ENCODE measurements at regions not wholly inside any gene's neighbourhood (a gene's known extent, or its start where the extent isn't known, plus 50 kb on each side); places are given as distances from the start of the nearest gene placed in this dataset.

GRCh38 chr5:74251141-74252035 is 389.1 kb downstream of the ENC1 start:
- POLR2A ChIA-PET, result no interaction called here
- no peak for DNase-seq (ENCODE audit: extremely low spot score)
- no peak for TF ChIP-seq CTCF (IDR thresholded peaks at IDR 0.05; ENCODE audit: control extremely low read depth, extremely low read depth, low read depth, missing control alignments)
- CTCF ChIA-PET, result interaction anchor here (1.0 kb wide), 1 partner anchor 12 kb away, joined by 3 read pairs; no protein-coding TSS in a partner anchor

GRCh38 chr5:74250304-74251102 is 390.0 kb downstream of the ENC1 start:
- CTCF ChIA-PET, result no interaction called here
- DNase-seq (ENCODE audit: extremely low spot score), result no peak
- TF ChIP-seq CTCF (IDR thresholded peaks at IDR 0.05; ENCODE audit: control extremely low read depth, extremely low read depth, low read depth, missing control alignments), result no peak
- POLR2A ChIA-PET, result no interaction called here

GRCh38 chr5:74248576-74248975 is 392.0 kb downstream of the ENC1 start:
- POLR2A ChIA-PET, result no interaction called here
- no peak for TF ChIP-seq CTCF (IDR thresholded peaks at IDR 0.05; ENCODE audit: control extremely low read depth, extremely low read depth, low read depth, missing control alignments)
- DNase-seq (ENCODE audit: extremely low spot score), result no peak
- CTCF ChIA-PET, result no interaction called here

GRCh38 chr5:74244406-74244805 is 396.1 kb downstream of the ENC1 start:
- no peak for DNase-seq (ENCODE audit: extremely low spot score)
- CTCF ChIA-PET, result no interaction called here
- no peak for TF ChIP-seq CTCF (IDR thresholded peaks at IDR 0.05; ENCODE audit: control extremely low read depth, extremely low read depth, low read depth, missing control alignments)
- POLR2A ChIA-PET, result no interaction called here

GRCh38 chr5:74243634-74244033 is 396.9 kb downstream of the ENC1 start:
- POLR2A ChIA-PET, result no interaction called here
- no peak for DNase-seq (ENCODE audit: extremely low spot score)
- CTCF ChIA-PET, result no interaction called here
- no peak for TF ChIP-seq CTCF (IDR thresholded peaks at IDR 0.05; ENCODE audit: control extremely low read depth, extremely low read depth, low read depth, missing control alignments)

- ChIA-PET POLR2A (no interaction called here), CTCF (no interaction called here)
- TF ChIP-seq CTCF (IDR thresholded peaks at IDR 0.05; ENCODE audit: control extremely low read depth, extremely low read depth, low read depth, missing control alignments), result no peak
- DNase-seq (ENCODE audit: extremely low spot score), result no peak
These were observed 398.0 kb downstream of the ENC1 start for GRCh38 chr5:74242516-74242915.

All from GM10248 (cell line).